OCI-LY3 (cell line): ENCODE measurements at regions not wholly inside any gene's neighbourhood (a gene's known extent, or its start where the extent isn't known, plus 50 kb on each side); places are given as distances from the start of the nearest gene placed in this dataset.

Experiments used
- CTCF ChIP-seq: fragments of 200-600, 300-600 bp; sonication (generic); IDR thresholded peaks from 2 replicates; pipeline ENCODE4 v1.5.1; 2014; ENCODE audit warnings: antibody characterized with exemption, low read length, low read depth
- EZH2phosphoT487 ChIP-seq: fragments of 200-600 bp; shearing (Covaris generic); IDR thresholded peaks from 2 replicates; pipeline ENCODE4 v1.6.1; 2018; ENCODE audit warnings: antibody characterized with exemption, mixed run types, low read depth

DNA sequence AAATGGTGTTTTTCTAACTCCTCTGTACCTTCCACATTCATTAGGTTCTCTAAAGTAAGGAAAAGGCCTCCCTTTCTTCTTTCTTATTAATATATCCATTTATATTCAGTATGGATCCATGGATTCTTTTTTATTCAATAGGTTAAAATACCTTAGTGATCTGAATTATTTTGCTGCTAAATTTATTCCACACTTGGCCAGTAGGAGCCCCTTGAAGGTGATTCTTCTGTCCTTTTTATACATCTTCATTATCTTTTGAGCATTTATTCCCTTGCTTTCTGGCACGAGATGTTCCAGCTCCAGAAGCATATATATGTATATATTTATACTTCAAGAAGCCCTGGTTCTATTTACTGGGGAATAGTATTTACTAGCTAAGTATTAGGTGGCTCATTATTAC lies 311.8 kb upstream of the SGCD start:
- no peak for TF ChIP-seq CTCF
- no peak for TF ChIP-seq EZH2phosphoT487
